Endothelial cell of umbilical vein (primary cell): ENCODE measurements at regions not wholly inside any gene's neighbourhood (a gene's known extent, or its start where the extent isn't known, plus 50 kb on each side); places are given as distances from the start of the nearest gene placed in this dataset.

Experiments
- CTCF ChIP-seq, 2 donors: IDR thresholded peaks; 1 replicate in 1 of 2; 2 replicates in 1 of 2; pipeline ENCODE4 v1.5.1; 2011; ENCODE audit warnings: low read length in 2 of 2, mild to moderate bottlenecking in 2 of 2, moderate library complexity in 2 of 2, control low read depth in 1 of 2, inconsistent platforms in 1 of 2, low read depth in 1 of 2; ENCODE audit not compliant: insufficient read depth in 1 of 2; ENCODE audit errors: extremely low read depth in 1 of 2
- EZH2 ChIP-seq: IDR thresholded peaks from 2 replicates; pipeline ENCODE4 v1.6.1; 2012; ENCODE audit warnings: borderline replicate concordance, low read depth, mild to moderate bottlenecking, moderate library complexity, low read length, inconsistent platforms; ENCODE audit not compliant: severe bottlenecking
- JUN ChIP-seq: IDR thresholded peaks from 2 replicates; pipeline ENCODE4 v1.6.1; 2011; ENCODE audit warnings: borderline replicate concordance, low read depth; ENCODE audit not compliant: insufficient read length, insufficient read depth
- MAX ChIP-seq: IDR thresholded peaks from 2 replicates; pipeline ENCODE4 v1.6.1; 2011; ENCODE audit not compliant: insufficient read depth, insufficient read length
- POLR2A ChIP-seq: IDR thresholded peaks from 2 replicates; pipeline ENCODE4 v1.6.1; 2012; ENCODE audit warnings: low read depth, mild to moderate bottlenecking, control low read depth, low read length

GRCh38 chr12:82174383-82174782 is 183.8 kb downstream of the CCDC59 start:
- TF ChIP-seq POLR2A (no peak), MAX (no peak), JUN (no peak), CTCF (IDR thresholded peaks at IDR 0.05; ENCODE audit: extremely low read depth in 1 of 2, insufficient read depth in 1 of 2, low read depth in 1 of 2, low read length in 2 of 2) (no peak), EZH2 (no peak)
